NCI-H2171 (cell line): ENCODE measurements at regions not wholly inside any gene's neighbourhood (a gene's known extent, or its start where the extent isn't known, plus 50 kb on each side); places are given as distances from the start of the nearest gene placed in this dataset.
"Not testable (repeated sequence)": the region's sequence is repeated elsewhere in the genome, so short reads cannot be mapped to it uniquely, and the experiment has no call there.

ENCODE experiments used
- DNase-seq: peaks from one replicate; lab custom pipeline; 2025; lab: John Stamatoyannopoulos, UW

DNA sequence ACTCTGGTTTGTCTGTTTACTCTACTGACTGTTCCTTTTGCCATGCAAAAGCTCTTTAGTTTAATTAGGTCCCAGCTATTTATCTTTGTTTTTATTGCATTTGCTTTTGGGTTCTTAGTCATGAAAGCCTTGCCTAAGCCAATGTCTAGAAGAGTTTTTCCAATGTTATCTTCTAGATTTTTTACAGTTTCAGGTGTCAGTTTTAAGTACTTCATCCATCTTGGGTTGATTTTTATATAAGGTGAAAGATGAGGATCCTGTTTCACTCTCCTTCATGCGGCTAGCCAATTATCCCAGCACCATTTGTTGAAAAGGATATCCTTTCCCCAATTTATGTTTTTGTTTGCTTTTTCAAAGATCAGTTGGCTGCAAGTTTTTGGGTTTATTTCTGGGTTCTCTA is 1100.5 kb upstream of the ALCAM start:
- not testable (repeated sequence) for DNase-seq

DNA sequence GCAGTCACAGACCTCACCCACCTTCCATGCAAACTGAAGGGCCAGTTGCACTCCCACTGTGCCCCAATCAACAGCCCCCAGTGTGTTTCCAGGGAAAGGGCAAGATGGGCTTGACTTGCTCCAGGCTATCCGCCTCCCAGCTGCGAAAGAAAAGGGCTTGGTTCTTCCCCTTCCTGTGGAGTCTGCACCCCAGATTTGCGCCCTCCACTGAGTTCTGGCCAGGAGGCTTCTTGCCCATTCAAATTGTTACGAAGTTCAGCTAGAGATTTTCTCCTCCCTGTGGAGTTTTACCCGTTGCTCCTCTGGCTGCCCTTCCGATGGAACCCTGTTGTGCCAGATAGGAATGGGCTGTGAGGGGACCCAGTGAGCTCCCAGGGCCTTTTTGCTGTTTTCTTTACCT is 1096.9 kb upstream of the ALCAM start:
- DNase-seq: no peak

DNA sequence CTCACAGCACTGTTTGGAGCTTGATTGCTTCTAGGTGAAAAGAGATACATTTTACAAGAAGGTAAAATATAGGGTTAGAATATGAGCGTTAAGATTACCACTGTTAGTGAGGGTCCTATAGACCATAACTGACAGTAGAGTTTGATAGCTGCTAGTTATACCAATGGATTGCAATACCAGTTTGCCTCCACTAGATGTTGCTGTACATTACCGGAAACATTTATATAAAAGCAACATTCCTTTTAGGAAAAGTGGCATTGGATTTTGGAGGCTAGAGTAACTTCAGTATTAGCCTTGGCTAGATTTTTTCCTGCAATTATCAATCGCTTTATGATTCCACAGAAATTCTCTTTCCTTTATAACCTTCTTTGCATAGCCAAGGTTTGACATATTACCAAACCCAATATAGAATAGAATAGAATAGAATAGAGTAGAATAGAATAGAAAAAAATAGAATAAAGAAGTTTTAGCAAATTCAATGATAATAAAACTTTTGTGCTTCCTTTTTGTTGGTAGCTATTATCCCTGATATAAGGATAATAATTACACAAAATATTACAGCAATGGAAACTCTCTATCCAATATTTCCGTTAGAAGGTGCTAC is 1093.6 kb upstream of the ALCAM start:
- DNase-seq: peak; percentile 21

DNA sequence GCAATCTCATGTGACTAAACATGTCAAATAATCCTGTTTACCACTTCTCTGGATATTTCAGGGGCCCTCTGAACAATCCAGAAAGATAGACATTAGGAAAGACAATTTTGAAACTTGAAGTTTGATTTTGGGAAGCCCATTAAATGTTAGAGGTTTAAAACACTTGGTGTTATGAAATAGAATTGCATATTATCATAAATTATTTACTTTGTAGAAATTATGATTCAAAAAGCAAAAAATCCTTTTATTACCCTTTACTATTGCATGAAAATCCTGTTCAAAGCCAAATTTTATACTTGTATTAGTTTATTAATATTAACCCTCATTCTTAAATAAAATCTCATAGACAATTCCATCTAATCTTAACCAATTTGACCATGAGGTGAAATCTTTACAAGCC is 1091.5 kb upstream of the ALCAM start:
- no peak for DNase-seq

DNA sequence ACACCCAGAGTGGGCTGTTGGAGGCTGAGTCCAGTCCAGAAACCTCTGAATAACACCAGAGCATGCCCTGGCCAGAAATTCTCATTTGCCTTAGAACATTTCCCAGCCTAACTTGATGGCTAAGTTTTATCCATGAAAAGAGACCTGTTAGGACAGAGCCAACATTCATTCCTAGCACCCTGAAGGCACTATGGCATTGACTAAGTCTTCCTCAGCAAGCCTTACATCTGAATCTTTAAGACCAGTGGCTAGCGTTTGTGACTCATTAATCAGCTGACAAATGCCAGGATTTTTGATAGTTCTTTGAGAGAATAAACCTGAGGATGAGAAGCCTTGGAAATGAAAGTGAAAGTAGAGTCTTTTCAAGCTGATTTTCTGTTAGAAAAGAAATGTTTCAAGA is 1087.1 kb upstream of the ALCAM start:
- no peak for DNase-seq

DNA sequence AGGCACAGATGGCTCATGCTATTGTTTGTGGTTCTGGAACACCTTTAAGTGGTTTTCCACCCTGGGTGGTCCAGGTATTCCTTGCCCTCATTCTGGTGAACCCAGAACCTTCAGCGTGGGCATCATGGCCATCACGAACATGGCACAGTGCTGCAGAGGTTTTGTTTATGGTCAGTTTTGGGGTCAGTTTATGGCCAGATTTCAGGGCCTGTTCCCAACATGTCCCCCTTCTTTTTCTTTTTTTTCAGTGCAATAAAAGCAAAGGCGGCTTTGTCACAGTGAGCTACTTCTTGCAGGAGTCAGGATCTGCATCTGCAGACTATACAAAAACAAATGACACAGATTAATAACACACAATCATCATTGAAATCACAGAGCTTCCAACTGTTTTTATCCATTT is 1085.0 kb upstream of the ALCAM start:
- DNase-seq: no peak

DNA sequence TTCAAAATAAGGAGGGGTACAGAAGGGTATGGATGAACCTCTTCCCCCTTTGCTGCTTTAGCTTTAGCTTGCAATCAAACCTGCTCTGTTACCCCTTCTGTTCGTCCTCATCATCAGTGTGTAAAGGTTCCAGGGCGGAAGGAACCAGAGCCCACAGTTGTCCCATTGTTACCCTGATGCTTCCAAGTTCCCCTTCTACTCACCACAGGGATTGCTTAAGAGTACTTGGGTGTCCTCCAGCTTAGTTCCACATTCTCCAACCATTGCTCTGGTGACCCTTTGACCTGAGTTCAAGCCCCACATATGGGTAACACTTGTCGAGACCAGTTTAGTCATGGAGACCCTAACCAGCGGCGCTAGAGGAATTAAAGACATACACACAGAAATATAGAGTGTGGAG is 1080.1 kb upstream of the ALCAM start:
- no peak for DNase-seq

DNA sequence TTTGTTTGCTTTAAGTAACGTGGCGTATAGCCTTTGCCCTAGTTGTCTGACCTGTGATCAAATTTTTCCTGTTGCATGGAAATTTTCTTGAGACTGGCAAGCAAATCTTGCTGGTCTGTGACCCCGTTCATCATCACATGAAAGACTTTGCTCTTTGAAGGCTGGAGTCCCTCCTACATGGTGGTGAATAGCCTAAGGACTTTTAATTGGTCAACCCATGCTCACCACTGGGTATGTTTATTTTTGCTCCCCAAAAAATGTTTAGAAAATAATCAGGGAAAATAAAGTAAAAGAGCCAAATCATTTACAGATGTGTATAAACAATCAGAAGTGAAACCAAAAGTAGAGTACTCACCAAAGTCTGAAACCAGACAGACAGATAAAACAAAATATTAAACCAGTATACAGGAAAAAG is 1075.3 kb upstream of the ALCAM start:
- DNase-seq: no peak

DNA sequence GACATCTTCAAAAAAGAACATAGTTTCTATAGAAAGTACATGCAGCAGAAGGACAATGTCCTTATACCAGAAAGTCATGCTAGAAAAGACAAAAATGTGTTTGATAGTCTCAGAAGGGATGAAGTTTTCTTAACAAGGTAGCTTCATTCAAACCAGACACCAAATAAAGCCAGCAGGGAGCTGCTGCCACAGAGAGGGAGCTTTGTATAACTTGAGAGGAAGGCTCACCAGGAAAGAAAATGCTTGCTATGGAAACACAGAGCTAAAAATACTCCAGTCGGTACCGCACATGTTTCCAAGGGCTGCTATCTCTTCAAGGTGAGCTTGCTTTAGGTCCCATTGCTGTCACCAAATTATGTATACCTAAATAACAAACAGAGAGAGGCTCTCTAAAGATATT is 1074.8 kb upstream of the ALCAM start:
- DNase-seq: no peak

DNA sequence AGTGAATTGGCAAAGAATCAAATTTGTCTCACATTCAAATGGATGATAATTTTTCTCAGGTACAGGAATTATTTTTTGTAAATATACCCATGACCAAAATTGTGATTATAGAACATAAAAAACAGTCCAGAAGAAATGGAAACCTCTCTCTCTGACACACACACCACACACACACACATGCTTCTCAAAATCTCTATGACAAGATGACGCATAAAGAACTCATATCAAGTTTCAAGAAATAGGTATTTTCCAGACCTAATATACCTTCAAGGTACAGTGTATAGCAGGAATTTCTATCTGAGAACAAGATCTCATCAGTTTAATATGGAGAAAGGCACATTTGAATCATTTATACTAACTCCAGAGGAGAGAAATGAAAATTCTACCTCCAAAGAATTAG is 1069.1 kb upstream of the ALCAM start:
- DNase-seq: no peak

DNA sequence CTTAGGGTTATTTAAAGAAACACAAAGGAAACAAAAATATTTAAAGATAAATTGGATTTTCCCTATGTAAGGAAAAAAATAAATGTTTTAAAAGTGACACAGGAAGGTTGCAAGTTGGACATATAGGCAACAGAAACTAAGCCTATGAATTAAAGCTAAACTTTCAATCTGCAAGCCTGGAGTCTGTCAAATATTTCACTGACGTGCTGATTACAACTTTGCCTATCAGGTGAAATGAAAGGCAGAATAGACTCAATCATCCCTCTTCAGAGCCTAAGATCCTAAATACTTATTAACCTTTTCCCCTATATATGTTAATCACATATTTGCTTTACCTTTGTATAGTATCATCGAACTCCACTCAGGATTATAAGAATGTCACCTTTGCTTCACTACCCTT is 1068.0 kb upstream of the ALCAM start:
- DNase-seq: no peak

DNA sequence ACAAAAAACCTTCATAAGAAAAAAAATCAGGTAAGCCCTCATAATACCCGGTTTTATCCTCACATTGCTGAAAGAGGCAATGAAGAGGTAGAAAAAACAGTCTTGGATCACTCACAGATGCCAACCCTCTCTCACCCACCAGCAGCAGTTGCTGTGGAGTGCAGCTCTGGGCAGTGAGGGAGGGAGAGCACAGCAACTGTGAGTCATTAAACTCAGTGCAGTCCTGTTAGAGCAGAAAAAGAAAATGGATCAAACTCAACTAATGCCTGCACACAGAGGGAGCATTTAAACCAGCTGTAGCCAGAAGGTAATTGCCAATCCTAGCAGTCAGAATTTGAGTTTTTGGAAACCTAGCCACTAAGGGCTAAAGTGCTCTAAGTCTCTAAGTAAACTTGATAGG is 1050.6 kb upstream of the ALCAM start:
- DNase-seq: no peak

DNA sequence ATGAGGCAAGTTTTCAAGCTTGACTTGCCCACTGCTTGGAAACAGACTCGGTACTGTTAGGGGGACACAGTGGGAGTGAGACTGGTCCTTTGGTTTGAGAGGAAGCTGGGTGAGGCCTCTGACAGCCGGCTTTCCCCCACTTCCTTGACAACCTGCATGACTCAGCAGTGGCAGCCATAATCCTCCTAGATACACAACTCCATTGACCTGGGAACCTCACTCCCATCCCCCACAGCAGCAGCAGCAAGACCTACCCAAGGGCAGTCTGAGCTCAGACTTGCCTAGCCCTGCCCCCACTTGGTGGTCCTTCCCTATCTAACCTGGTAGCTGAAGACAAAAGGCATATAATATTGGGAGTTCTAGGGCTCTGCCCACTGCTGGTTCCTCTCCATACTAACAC is 1043.5 kb upstream of the ALCAM start:
- no peak for DNase-seq

DNA sequence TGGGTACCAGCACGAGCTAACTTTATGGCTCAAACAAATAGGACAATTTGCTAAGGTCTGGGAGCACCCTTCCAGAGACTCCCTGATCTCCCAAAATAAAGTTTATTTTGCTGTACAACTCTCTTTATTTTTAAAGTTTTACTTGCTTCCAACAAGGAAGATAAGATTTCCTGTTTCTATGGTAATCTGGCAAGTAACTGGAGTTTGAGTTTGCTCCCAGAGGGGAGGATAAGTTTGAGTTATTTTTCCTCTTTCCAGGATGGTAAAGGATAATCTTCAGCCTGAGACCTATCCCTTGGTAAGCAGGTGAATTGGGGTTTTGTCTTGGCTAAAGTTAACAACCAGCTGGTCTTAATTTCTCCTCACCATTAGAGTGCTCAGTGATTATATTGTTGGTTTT is 1019.4 kb upstream of the ALCAM start:
- no peak for DNase-seq

DNA sequence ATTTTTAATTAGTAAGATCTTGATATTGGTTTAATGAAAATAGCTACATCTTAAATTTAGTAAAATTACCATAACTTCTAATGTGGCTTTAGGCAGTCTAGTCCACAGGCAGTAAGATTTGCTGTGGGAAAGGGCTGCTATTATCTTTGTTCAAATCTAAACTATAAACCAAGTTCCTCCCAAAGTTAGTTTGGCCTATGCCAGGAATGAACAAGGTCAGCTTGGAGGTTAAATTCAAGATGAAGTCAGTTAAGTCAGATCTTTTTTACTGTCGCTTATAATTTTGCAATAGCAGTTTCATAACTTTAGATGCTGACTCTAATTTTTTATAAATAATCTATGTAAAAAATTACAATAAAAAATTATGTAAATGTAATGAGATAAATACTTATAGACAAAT is 1016.9 kb upstream of the ALCAM start:
- no peak for DNase-seq

DNA sequence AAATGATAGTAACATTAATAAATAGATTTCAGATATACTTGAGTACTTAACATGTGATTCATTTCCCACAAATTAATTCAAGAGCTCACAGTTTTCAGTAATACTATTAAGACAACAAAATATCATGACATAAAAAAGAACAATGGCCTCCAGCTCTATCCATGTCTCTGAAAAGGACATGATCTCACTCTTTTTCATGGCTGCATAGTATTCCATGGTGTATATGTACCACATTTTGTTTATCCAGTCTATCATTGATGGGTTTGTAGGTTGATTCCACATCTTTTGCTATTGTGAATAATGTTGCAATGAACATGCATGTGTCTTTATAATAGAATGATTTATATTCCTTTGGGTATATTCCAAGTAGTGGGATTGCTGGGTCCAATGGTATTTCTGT is 1012.8 kb upstream of the ALCAM start:
- DNase-seq: no peak

DNA sequence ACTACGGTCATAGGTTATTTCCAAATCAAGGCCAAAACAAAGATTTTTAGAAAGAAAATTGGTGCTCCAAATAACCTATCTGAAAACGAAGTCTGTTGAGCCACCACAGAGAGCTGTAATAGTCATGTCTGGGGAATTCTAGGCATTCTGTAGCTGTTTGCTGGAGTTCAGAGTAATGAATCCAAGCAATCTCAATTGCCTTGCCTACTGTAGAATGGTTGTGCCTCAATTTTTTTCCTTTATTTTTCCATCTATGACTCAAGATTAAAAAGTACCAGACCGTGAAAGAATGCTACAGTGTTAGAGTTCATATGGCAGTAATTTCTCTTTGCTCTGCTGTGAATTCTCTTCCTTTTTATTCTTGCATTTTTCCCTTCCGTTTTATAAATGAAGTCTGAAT is 1007.2 kb upstream of the ALCAM start:
- DNase-seq: no peak

DNA sequence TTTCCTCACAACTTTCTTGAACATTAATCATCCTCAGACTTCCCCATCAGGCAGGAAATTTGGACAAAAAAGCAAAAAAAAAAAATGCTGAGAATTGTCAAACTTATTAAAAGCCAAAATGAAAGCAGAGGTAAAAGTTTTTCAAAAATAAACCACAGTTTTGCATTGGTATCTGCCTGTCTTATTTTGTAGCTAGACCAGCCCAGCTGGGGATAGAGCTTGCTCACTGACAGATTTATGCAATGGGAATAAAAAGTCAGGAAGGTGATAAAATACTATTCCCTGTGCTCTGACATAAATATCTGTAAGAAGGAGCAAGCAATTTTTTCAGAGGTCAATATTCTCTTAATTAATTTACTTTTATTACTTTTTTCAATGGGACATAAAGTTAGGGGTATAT is 1006.7 kb upstream of the ALCAM start:
- no peak for DNase-seq

DNA sequence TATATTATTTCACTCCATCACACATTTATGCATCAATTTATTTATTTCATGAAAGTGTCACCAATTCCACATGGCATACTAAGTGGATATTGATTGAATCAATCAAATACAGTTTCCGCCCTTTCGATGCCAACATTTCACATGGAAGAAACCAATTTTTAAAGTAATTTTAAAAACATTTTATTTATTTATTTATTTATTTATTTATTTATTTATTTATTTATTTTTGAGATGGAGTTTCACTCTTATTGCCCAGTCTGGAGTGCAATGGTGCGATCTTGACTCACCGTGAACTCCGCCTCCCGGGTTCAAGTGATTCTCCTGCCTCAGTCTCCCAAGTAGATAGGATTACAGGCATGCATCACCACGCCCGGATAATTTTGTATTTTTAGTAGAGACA is 1005.0 kb upstream of the ALCAM start:
- not testable (repeated sequence) for DNase-seq

DNA sequence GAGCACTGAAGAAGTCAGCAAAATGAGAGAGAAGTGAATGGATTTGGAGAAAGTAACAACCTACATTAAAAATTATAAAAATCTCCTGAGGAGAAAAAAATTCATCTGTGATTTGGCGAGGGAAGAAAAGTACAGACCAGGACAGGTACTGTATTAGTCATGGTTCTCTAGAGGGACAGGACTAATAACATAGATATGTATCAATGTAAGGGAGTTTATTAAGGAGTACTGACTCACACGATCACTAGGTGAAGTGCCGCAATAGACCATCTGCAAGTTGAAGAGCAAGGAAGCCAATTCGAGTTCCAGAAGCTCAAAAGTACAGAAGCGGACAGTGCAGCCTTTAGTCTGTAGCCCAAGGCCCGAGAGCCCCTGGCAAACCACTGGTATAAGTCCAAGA is 1004.4 kb upstream of the ALCAM start:
- no peak for DNase-seq

DNA sequence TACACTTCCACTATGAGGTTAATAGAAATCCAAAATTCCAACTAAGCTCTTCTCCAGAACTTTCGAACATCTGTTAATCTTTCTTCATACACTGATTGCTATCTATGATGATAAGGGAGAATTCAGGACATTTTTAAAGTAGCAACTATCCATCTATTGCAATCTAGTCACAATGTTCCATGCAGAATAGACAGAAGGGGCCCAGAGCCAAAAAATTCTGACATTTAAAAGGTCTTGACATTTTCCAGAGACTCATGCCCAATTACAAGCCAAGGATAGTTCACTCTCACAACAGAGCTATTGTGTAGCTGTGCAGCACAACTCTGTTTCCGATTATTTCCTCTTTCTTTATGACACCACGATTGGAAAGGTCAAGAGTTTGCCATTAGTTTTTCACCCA is 999.7 kb upstream of the ALCAM start:
- no peak for DNase-seq

DNA sequence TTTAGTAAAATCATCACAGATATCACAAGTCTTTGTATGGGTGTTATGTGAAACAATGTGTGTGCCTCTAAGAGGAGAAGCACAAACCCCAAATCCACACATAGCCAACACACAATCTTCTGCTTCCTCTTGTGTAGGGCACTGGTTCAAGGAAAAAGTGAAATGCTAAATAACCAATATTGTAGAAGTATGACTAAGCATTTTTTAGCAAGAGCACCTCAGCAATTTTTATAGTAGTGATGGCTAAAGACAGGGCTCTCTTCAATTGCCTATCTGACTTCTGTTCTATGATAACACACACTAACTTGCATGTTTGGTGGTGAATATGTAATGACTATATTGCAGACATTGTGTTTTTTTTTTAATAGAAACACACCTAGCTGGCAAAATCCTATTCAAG is 997.9 kb upstream of the ALCAM start:
- no peak for DNase-seq

DNA sequence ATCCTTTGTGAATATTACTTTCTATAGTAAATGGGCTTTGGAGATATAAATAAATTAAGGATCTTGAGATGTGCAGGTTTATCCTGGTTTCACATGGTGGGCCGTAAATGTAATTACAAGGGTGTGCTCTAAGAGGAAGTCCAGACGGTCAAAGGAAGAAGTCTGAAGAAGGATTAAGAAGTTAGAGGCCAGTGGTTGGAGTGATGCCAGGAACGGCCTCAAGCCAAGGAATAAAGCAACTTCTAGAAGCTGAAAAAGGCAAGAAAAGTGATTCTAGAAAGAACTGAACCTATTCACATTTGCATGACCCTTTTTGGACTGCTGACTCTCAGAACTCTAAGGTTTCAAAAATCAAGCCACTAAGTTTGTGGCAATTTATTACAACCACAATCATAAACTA is 981.3 kb upstream of the ALCAM start:
- no peak for DNase-seq

DNA sequence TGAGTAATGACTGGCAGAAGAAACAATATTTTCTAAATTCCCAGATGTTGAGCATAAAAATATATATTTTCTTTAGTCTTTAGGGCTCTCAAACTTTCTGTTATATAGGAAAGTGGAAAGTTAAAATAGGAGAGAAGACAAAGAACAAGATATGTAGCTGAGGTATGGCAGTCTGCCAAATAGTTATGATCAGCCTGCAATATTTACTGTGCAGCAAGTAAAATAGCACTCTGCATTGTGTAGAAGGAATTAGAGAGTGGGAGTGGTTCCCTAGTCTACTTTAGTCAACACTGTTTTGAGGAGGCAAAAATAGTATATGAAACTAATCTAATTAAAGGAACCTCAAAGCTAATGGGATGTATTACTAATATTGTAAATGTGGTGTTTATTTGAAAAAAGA is 978.1 kb upstream of the ALCAM start:
- no peak for DNase-seq

DNA sequence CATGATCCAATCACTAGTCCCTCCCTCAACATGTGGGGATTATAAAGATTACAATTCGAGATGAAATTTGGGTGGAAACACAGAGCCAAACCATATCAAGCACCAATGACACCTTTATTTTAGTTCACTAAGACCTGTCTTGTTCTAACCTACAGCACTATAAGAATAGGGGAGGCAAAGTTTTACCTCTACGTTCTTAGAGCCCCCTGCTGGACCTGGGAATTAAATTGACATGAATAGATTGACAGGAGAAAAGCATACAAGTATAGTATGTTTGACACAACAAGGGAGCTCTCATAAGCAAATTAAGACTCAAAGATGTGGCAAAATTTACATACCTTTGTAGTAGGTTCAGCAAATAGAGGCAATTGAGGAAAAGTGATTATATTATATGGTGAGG is 974.4 kb upstream of the ALCAM start:
- DNase-seq: no peak
